Right renal cortex interstitium (tissue), 3 donors: ENCODE measurements at regions not wholly inside any gene's neighbourhood (a gene's known extent, or its start where the extent isn't known, plus 50 kb on each side); places are given as distances from the start of the nearest gene placed in this dataset.
"Not testable (repeated sequence)": the region's sequence is repeated elsewhere in the genome, so short reads cannot be mapped to it uniquely, and the experiment has no call there.

ENCODE experiments used
- DNase-seq, 3 donors: peaks; one replicate each; pipeline ENCODE4 v3.0.0-alpha.2; 2013; ENCODE audit warnings: low read depth in 3 of 3, low spot score in 2 of 3

- no peak for DNase-seq
Measured at GRCh38 chr9:100639854-100640253, 62.0 kb downstream of the CAVIN4 start.

- DNase-seq = no peak
Measured at GRCh38 chr9:100640447-100641050, 62.7 kb downstream of the CAVIN4 start.

GRCh38 chr9:100641166-100641565, 63.3 kb downstream of the CAVIN4 start:
- no peak for DNase-seq

- no peak for DNase-seq
Measured at GRCh38 chr9:100652850-100653249, 75.0 kb downstream of the CAVIN4 start.

GRCh38 chr9:100653643-100654334, 75.9 kb downstream of the CAVIN4 start:
- DNase-seq = no peak

- DNase-seq = not testable (repeated sequence)
Measured at GRCh38 chr9:100656851-100657250, 79.0 kb downstream of the CAVIN4 start.

GRCh38 chr9:100661668-100662067, 83.8 kb downstream of the CAVIN4 start:
- DNase-seq = no peak

- no peak for DNase-seq
Measured at GRCh38 chr9:100662122-100662521, 84.2 kb downstream of the CAVIN4 start.

- no peak for DNase-seq
Measured at GRCh38 chr9:100667448-100667847, 89.6 kb downstream of the CAVIN4 start.

GRCh38 chr9:100668024-100668423, 90.1 kb downstream of the CAVIN4 start:
- no peak for DNase-seq

- DNase-seq = no peak
Measured at GRCh38 chr9:100669968-100670367, 92.1 kb downstream of the CAVIN4 start.

GRCh38 chr9:100670719-100671118, 92.8 kb downstream of the CAVIN4 start:
- DNase-seq = peak in 1 of 3 donors; percentile 4

GRCh38 chr9:100671898-100672297, 94.0 kb downstream of the CAVIN4 start:
- DNase-seq = no peak

- no peak for DNase-seq
Measured at GRCh38 chr9:100673249-100673648, 95.4 kb downstream of the CAVIN4 start.

- DNase-seq = no peak
Measured at GRCh38 chr9:100674419-100675122, 96.7 kb downstream of the CAVIN4 start.

- DNase-seq = no peak
Measured at GRCh38 chr9:100679834-100680233, 102.0 kb downstream of the CAVIN4 start.

- no peak for DNase-seq
Measured at GRCh38 chr9:100686420-100686819, 108.5 kb downstream of the CAVIN4 start.

GRCh38 chr9:100689635-100690034, 111.8 kb downstream of the CAVIN4 start:
- no peak for DNase-seq

GRCh38 chr9:100690438-100690837, 112.6 kb downstream of the CAVIN4 start:
- DNase-seq = no peak

GRCh38 chr9:100697339-100697738, 119.5 kb downstream of the CAVIN4 start:
- DNase-seq = no peak

- no peak for DNase-seq
Measured at GRCh38 chr9:100698945-100699344, 121.1 kb downstream of the CAVIN4 start.

- DNase-seq = no peak
Measured at GRCh38 chr9:100699668-100700067, 121.8 kb downstream of the CAVIN4 start.
